Left kidney (tissue), 1 donor: ENCODE measurements at regions not wholly inside any gene's neighbourhood (a gene's known extent, or its start where the extent isn't known, plus 50 kb on each side); places are given as distances from the start of the nearest gene placed in this dataset.

Experiments
- DNase-seq: peaks from one replicate; pipeline ENCODE4 v3.0.0-alpha.2; 2013

- DNase-seq: no peak
Measured at GRCh38 chr6:76397966-76398365, 325.5 kb upstream of the IMPG1 start.

GRCh38 chr6:76382201-76382600 is 309.7 kb upstream of the IMPG1 start:
- no peak for DNase-seq

- DNase-seq: no peak
Measured at GRCh38 chr6:76381612-76382011, 309.1 kb upstream of the IMPG1 start.

- DNase-seq: peak; percentile 4
Measured at GRCh38 chr6:76351275-76351674, 278.8 kb upstream of the IMPG1 start.

GRCh38 chr6:76347539-76347938 is 275.1 kb upstream of the IMPG1 start:
- peak; percentile 3 for DNase-seq

GRCh38 chr6:76342611-76343160 is 270.2 kb upstream of the IMPG1 start:
- DNase-seq: no peak

- no peak for DNase-seq
Measured at GRCh38 chr6:76330031-76330430, 257.6 kb upstream of the IMPG1 start.

- DNase-seq: no peak
Measured at GRCh38 chr6:76326871-76327270, 254.4 kb upstream of the IMPG1 start.
